HEK293T (cell line): ENCODE measurements at regions not wholly inside any gene's neighbourhood (a gene's known extent, or its start where the extent isn't known, plus 50 kb on each side); places are given as distances from the start of the nearest gene placed in this dataset.

Experiments
- ARNT ChIP-seq: fragments of 450-650 bp; IDR thresholded peaks from 2 replicates; pipeline ENCODE4 v1.6.1; 2017; ENCODE audit warnings: mild to moderate bottlenecking
- CTBP1 ChIP-seq: fragments of 450-650 bp; IDR thresholded peaks from 2 replicates; pipeline ENCODE4 v1.6.1; 2016; ENCODE audit warnings: borderline replicate concordance
- ELF4 ChIP-seq: fragments of 450-650 bp; IDR thresholded peaks from 2 replicates; pipeline ENCODE4 v1.6.1; 2017; ENCODE audit warnings: antibody characterized with exemption
- FOXA1 ChIP-seq: fragments of 450-650 bp; IDR thresholded peaks from 2 replicates; pipeline ENCODE4 v1.6.1; 2016; ENCODE audit warnings: mild to moderate bottlenecking
- FOXM1 ChIP-seq: fragments of 450-650 bp; IDR thresholded peaks from 2 replicates; pipeline ENCODE4 v1.6.1; 2017; ENCODE audit warnings: mild to moderate bottlenecking, borderline replicate concordance
- SP1 ChIP-seq: fragments of 450-650 bp; IDR thresholded peaks from 2 replicates; pipeline ENCODE4 v1.6.1; 2017
- SUZ12 ChIP-seq: fragments of 450-650 bp; IDR thresholded peaks from 2 replicates; pipeline ENCODE4 v1.6.1; 2016; ENCODE audit warnings: mild to moderate bottlenecking

DNA sequence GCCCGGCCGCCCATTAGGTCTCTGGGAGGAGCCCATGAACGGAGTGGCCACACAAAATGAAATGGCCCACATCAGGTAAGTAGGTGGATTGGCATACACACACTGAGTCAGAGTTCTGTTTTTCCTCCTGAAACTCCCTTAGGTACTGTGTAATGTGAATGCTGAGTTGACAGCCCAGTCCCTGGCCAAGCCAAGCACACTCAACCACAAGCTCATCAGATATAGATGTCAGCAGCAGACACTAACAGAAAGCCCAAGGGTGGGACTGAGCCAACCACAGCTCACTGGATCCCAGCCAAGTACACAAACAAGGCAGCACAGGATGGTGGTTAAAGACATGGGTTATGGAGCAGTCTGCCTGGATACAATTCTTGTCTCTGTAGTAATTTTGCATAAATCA, 403.4 kb downstream of the GJA1 start:
- no peak for TF ChIP-seq ARNT
- TF ChIP-seq CTBP1: no peak
- no peak for TF ChIP-seq ELF4
- TF ChIP-seq FOXM1: no peak
- no peak for TF ChIP-seq FOXA1
- TF ChIP-seq SP1: no peak
- TF ChIP-seq SUZ12: no peak
